Parathyroid adenoma (tissue), 2 donors: ENCODE measurements at regions not wholly inside any gene's neighbourhood (a gene's known extent, or its start where the extent isn't known, plus 50 kb on each side); places are given as distances from the start of the nearest gene placed in this dataset.

ENCODE experiments used
- H2AFZ ChIP-seq: fragments of 300-600 bp; sonication (generic); one replicate; pipeline ENCODE4 v1.7.0; 2017; ENCODE audit warnings: antibody characterized with exemption, mild to moderate bottlenecking
- H3K27ac ChIP-seq: fragments of 300-600 bp; sonication (generic); one replicate; pipeline ENCODE4 v1.7.0; 2017
- H3K27me3 ChIP-seq: fragments of 300-600 bp; sonication (generic); one replicate; pipeline ENCODE4 v1.7.0; 2017; ENCODE audit warnings: low read length; ENCODE audit not compliant: control insufficient read depth, insufficient read depth
- H3K36me3 ChIP-seq: fragments of 300-600 bp; sonication (generic); one replicate; pipeline ENCODE4 v1.7.0; 2017; ENCODE audit warnings: low read length; ENCODE audit not compliant: control insufficient read depth, insufficient read depth
- H3K4me1 ChIP-seq: fragments of 300-600 bp; sonication (generic); one replicate; pipeline ENCODE4 v1.7.0; 2017; ENCODE audit warnings: control low read depth
- H3K4me2 ChIP-seq: fragments of 300-600 bp; sonication (generic); one replicate; pipeline ENCODE4 v1.7.0; 2017; ENCODE audit warnings: low read length
- H3K4me3 ChIP-seq: fragments of 300-600 bp; sonication (generic); one replicate; pipeline ENCODE4 v1.7.0; 2017; ENCODE audit warnings: low read depth, low read length
- H3K79me2 ChIP-seq: fragments of 300-600 bp; sonication (generic); one replicate; pipeline ENCODE4 v1.7.0; 2017; ENCODE audit warnings: control low read depth
- H3K9ac ChIP-seq: fragments of 300-600 bp; sonication (generic); one replicate; pipeline ENCODE4 v1.7.0; 2017; ENCODE audit warnings: mild to moderate bottlenecking
- H3K9me3 ChIP-seq: fragments of 300-600 bp; sonication (generic); one replicate; pipeline ENCODE4 v1.7.0; 2017; ENCODE audit warnings: low read length; ENCODE audit not compliant: control insufficient read depth
- TF ChIP-seq, protein P1 (sequence below): fragments of 300-600 bp; sonication (generic); IDR thresholded peaks from one replicate; pipeline ENCODE4 v1.7.0; 2017; ENCODE audit warnings: antibody characterized with exemption, mild to moderate bottlenecking
- donor health status: primary hyperparathyroidism.

DNA sequence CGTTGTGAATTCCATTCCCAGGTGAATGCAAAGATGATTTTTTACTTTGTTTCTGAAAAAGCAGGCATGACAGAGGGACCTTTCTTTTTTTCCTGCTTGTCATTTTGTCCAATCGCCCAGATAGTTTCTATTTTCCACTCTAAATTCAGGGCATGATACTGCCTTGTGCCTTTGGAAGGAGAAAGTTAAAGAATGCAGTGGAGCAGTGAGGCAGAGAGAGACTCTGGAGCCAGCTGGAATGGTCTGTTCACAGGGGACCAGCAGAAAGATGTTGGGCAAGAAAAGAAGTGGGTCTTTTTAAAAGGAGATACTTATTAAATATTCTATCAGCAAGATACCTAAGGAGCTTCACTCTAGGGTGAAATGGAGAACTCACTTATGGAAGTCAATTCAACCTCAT, 532.3 kb downstream of the BRINP1 start:
- TF ChIP-seq, protein P1, sequence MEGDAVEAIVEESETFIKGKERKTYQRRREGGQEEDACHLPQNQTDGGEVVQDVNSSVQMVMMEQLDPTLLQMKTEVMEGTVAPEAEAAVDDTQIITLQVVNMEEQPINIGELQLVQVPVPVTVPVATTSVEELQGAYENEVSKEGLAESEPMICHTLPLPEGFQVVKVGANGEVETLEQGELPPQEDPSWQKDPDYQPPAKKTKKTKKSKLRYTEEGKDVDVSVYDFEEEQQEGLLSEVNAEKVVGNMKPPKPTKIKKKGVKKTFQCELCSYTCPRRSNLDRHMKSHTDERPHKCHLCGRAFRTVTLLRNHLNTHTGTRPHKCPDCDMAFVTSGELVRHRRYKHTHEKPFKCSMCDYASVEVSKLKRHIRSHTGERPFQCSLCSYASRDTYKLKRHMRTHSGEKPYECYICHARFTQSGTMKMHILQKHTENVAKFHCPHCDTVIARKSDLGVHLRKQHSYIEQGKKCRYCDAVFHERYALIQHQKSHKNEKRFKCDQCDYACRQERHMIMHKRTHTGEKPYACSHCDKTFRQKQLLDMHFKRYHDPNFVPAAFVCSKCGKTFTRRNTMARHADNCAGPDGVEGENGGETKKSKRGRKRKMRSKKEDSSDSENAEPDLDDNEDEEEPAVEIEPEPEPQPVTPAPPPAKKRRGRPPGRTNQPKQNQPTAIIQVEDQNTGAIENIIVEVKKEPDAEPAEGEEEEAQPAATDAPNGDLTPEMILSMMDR: no peak
- Histone ChIP-seq H3K4me1 (no peaks in the 10 kb centered on the region), H3K36me3 (no peaks in the 10 kb centered on the region), H3K4me2 (no peak overlapping the region), H3K4me3 (no peak overlapping the region), H3K79me2 (no peaks in the 10 kb centered on the region), H3K27ac (no peak overlapping the region), H3K9me3 (no peaks in the 10 kb centered on the region), H3K27me3 (no peaks in the 10 kb centered on the region), H2AFZ (no peak overlapping the region), H3K9ac (no peak overlapping the region)

DNA sequence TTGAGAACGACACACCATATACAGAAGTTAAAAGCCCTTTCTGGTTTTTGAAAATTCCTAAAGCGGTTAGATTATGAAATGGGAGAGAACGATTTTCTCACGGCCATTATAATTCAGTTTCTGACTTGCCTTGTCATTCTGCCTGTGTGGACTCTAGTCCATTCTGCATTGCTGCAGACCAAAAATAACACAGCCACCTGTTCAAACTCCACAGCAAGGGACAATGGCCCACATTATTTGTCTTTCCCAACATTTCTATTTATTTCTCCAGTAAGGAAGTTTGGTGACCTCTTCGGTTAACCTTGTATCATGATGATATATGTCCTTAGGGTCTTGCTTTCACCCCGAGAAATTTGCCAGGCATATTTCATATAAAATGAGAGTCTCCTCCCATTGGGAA, 497.7 kb downstream of the BRINP1 start:
- Histone ChIP-seq H3K27me3 (no peaks in the 10 kb centered on the region), H3K4me3 (no peak overlapping the region), H3K27ac (no peak overlapping the region), H3K36me3 (no peaks in the 10 kb centered on the region), H3K79me2 (no peaks in the 10 kb centered on the region), H3K9ac (no peak overlapping the region), H3K9me3 (no peaks in the 10 kb centered on the region), H3K4me1 (no peaks in the 10 kb centered on the region), H2AFZ (no peak overlapping the region), H3K4me2 (no peak overlapping the region)
- TF ChIP-seq, protein P1: no peak

DNA sequence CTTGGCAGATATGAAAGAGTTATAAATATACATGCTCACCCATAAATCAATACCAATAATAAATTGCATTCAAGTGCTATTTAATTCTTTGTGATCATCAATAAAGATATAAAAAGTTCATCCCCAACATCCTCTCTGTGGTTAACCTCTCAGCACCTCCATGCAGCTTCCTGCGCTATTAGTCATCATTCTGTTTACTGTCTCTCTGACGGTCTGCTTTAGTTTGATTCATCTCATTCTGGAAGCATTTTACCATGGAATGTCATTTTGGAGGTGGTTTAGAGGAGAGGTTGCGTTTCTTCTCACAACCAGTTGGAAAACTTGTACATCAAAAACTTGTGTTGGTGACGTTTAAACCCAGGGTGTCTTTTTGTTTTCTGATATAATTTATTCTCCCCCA, 486.6 kb downstream of the BRINP1 start:
- H3K4me1 ChIP-seq: no peaks in the 10 kb centered on the region
- H3K79me2 ChIP-seq: no peaks in the 10 kb centered on the region
- no peaks in the 10 kb centered on the region for H3K9me3 ChIP-seq
- H3K36me3 ChIP-seq: no peaks in the 10 kb centered on the region
- no peak overlapping the region for H3K4me3 ChIP-seq
- no peak overlapping the region for H3K4me2 ChIP-seq
- TF ChIP-seq, protein P1: no peak
- H3K9ac ChIP-seq: no peak overlapping the region
- H2AFZ ChIP-seq: no peak overlapping the region
- no peaks in the 10 kb centered on the region for H3K27me3 ChIP-seq
- H3K27ac ChIP-seq: no peak overlapping the region

DNA sequence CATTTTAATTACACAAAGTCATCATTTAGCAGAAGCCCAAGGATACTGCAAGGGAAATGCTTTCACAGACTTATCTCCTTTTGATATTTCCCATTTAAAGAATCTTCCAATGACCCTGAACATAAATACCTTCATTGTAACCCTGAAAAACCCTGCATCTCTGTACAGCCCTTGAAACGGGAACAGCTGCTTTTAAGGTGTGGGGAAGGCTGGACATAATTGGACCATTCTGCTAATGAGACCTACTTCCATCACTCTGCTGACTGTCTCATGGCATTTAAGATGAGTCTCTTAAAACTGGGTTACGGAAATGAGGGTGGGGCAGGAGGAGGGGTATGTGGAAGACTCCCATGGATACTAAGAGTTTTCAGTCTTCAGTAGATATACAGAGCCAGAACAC, 485.8 kb downstream of the BRINP1 start:
- H3K9me3 ChIP-seq: no peaks in the 10 kb centered on the region
- no peak overlapping the region for H3K4me2 ChIP-seq
- no peak overlapping the region for H2AFZ ChIP-seq
- H3K4me1 ChIP-seq: no peaks in the 10 kb centered on the region
- no peaks in the 10 kb centered on the region for H3K27me3 ChIP-seq
- H3K27ac ChIP-seq: no peak overlapping the region
- TF ChIP-seq, protein P1: no peak
- H3K9ac ChIP-seq: no peak overlapping the region
- H3K4me3 ChIP-seq: no peak overlapping the region
- no peaks in the 10 kb centered on the region for H3K79me2 ChIP-seq
- H3K36me3 ChIP-seq: no peaks in the 10 kb centered on the region

DNA sequence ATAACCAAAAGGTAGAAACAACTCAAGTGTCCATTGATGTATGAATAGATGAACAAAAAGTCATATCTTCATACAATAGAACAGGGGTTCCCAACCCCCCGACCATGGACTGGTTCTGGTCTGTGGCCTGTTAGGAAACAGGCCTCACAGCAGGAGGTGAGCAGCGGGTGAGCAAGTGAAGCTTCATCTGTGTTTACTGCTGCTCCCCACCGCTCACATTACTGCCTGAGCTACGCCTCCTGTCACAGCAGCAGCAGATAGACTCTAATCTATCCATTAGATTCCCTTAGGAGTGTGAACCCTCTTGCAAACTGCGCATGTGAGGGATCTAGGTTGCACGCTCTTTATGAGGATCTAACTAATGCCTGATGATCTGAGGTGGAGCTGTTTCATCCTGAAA, 478.0 kb downstream of the BRINP1 start:
- Histone ChIP-seq H3K27me3 (no peaks in the 10 kb centered on the region), H3K36me3 (no peaks in the 10 kb centered on the region), H3K79me2 (no peaks in the 10 kb centered on the region), H3K9ac (no peak overlapping the region), H2AFZ (no peak overlapping the region), H3K27ac (no peak overlapping the region), H3K4me3 (no peak overlapping the region), H3K9me3 (no peaks in the 10 kb centered on the region), H3K4me1 (no peaks in the 10 kb centered on the region), H3K4me2 (no peak overlapping the region)
- TF ChIP-seq, protein P1: no peak
